K562 (cell line): ENCODE measurements at regions not wholly inside any gene's neighbourhood (a gene's known extent, or its start where the extent isn't known, plus 50 kb on each side); places are given as distances from the start of the nearest gene placed in this dataset.

Experiments
- ATAC-seq: fragments of 200-7000 bp; cut with Tn5 transposase; 3 replicates; pipeline ENCODE4 v1.9.1; 2020; ENCODE audit warnings: moderate library complexity
- BruUV-seq: library from RNA; stranded (reverse); fragments of 400-500 nt; replicated peaks from 2 replicates; lab custom pipeline; 2021; lab: Mats Ljungman, UMichigan
- CTCF ChIA-PET: fragments of 300-600 bp; formaldehyde crosslinking; extraction: SDS; loops from one replicate; lab custom pipeline; 2021; ENCODE audit warnings: low intra/inter-chr PET ratio; lab: Yijun Ruan, JAX
- POLR2A ChIA-PET: fragments of 300-600, 350-650 bp; sonication (Branson Sonifier 250); formaldehyde crosslinking; extraction: SDS; loops from one replicate; lab custom pipeline; 2021; ENCODE audit warnings: antibody characterized with exemption, inconsistent platforms; lab: Yijun Ruan, JAX
- DNase-seq, 4 experiments: peaks; one replicate each; pipeline versions ENCODE4 v3.0.0 to v3.0.0-alpha.2; 2011 to 2018; ENCODE audit warnings: low spot score in 3 of 4, mixed read lengths in 3 of 4; ENCODE audit errors: extremely low read depth in 1 of 4
- FAIRE-seq: peaks from 2 replicates; lab custom pipeline; 2011; peaks lifted over from hg19 to GRCh38; lab: Jason Lieb, UNC
- H2AFZ ChIP-seq: 2 replicates; pipeline ENCODE4 v1.6.0; 2011; ENCODE audit warnings: low read depth, low read length, control low read depth, inconsistent platforms
- H3K27ac ChIP-seq: fragments of 200-600 bp; 3 replicates; pipeline ENCODE4 v1.8.0; 2011; ENCODE audit warnings: low read depth, mild to moderate bottlenecking, control low read depth, inconsistent platforms, low read length, moderate library complexity, mixed read lengths; ENCODE audit errors: extremely low read depth
- H3K27me3 ChIP-seq, 2 experiments: fragments of 300-600 bp in 1 of 2; 2 replicates in 1 of 2; 3 replicates in 1 of 2; pipeline versions ENCODE4 v1.6.0 to v1.8.0; 2011; ENCODE audit warnings: inconsistent platforms in 2 of 2, low read length in 2 of 2, mild to moderate bottlenecking in 1 of 2, mixed read lengths in 1 of 2, moderate library complexity in 1 of 2; ENCODE audit not compliant: control insufficient read depth in 2 of 2, insufficient read depth in 2 of 2
- H3K36me3 ChIP-seq: fragments of 300-600 bp; 3 replicates; pipeline ENCODE4 v1.8.0; 2011; ENCODE audit warnings: mild to moderate bottlenecking, low read length, inconsistent platforms; ENCODE audit not compliant: control insufficient read depth, insufficient read depth
- H3K4me1 ChIP-seq, 2 experiments: fragments of 200-600 bp in 1 of 2; replicated peaks in 1 of 2; 2 replicates in 1 of 2; 3 replicates in 1 of 2; pipeline versions ENCODE4 v1.5.1 to v1.8.0; 2011; ENCODE audit warnings: inconsistent platforms in 2 of 2, low read length in 2 of 2, mild to moderate bottlenecking in 1 of 2, mixed read lengths in 1 of 2, moderate library complexity in 1 of 2; ENCODE audit not compliant: control insufficient read depth in 2 of 2, insufficient read depth in 2 of 2
- H3K4me2 ChIP-seq: 2 replicates; pipeline ENCODE4 v1.6.1; 2011; ENCODE audit warnings: low read length, control low read depth, inconsistent platforms, mixed read lengths; ENCODE audit not compliant: insufficient read depth
- H3K4me3 ChIP-seq: fragments of 200-600 bp; sonication (generic), shearing (Covaris generic); 2 replicates; pipeline ENCODE4 v1.5.1; 2016; ENCODE audit warnings: control low read depth, inconsistent platforms
- H3K79me2 ChIP-seq: fragments of 200-600 bp; 3 replicates; pipeline ENCODE4 v1.8.0; 2011; ENCODE audit warnings: low read length, inconsistent platforms; ENCODE audit not compliant: control insufficient read depth, insufficient read depth
- H3K9ac ChIP-seq, 2 experiments: 2 replicates each; pipeline versions ENCODE4 v1.6.0 to v1.6.1; 2011; ENCODE audit warnings: low read depth in 2 of 2, low read length in 2 of 2, control low read depth in 1 of 2, inconsistent platforms in 1 of 2, mild to moderate bottlenecking in 1 of 2, mixed read lengths in 1 of 2; ENCODE audit not compliant: insufficient read depth in 1 of 2
- H3K9me1 ChIP-seq: one replicate; pipeline ENCODE4 v1.6.0; 2011; ENCODE audit warnings: inconsistent platforms, mild to moderate bottlenecking, low read length, moderate library complexity; ENCODE audit not compliant: control insufficient read depth, insufficient read depth
- H3K9me3 ChIP-seq: replicated peaks from 2 replicates; pipeline ENCODE4 v1.5.1; 2011; ENCODE audit warnings: low read depth, low read length, inconsistent platforms; ENCODE audit not compliant: control insufficient read depth, insufficient read depth
- H4K20me1 ChIP-seq: replicated peaks from 2 replicates; pipeline ENCODE4 v1.6.1; 2011; ENCODE audit warnings: low read length, inconsistent platforms, mixed read lengths; ENCODE audit not compliant: control insufficient read depth, insufficient read depth
- ATF1 ChIP-seq, 2 experiments: fragments of 450-650 bp in 1 of 2; IDR thresholded peaks; 2 replicates each; pipeline ENCODE4 v1.6.1; 2016; ENCODE audit warnings: missing compliant biosample characterization in 1 of 2, missing genetic modification characterization in 1 of 2
- GABPB1 ChIP-seq: sonication (generic); formaldehyde crosslinking; IDR thresholded peaks from 2 replicates; pipeline ENCODE4 v1.8.0; 2022; ENCODE audit warnings: mild to moderate bottlenecking, missing genetic modification reagents
- NCOA2 ChIP-seq, 2 experiments: fragments of 450-650 bp; IDR thresholded peaks; 2 replicates each; pipeline ENCODE4 v1.6.1; 2018; ENCODE audit warnings: mild to moderate bottlenecking in 2 of 2, moderate library complexity in 1 of 2; ENCODE audit not compliant: partially characterized antibody in 2 of 2
- NR2C2 ChIP-seq, 2 experiments: fragments of 200-800 bp in 1 of 2; sonication (Bioruptor generic) in 1 of 2; sonication (generic) in 1 of 2; formaldehyde crosslinking in 1 of 2; IDR thresholded peaks; 2 replicates each; pipeline versions ENCODE4 v1.6.1 to v1.8.0; 2016 to 2022; ENCODE audit warnings: mild to moderate bottlenecking in 1 of 2, missing compliant biosample characterization in 1 of 2, missing genetic modification characterization in 1 of 2, missing genetic modification reagents in 1 of 2
- STAT5A ChIP-seq: IDR thresholded peaks from 2 replicates; pipeline ENCODE4 v1.6.1; 2012; ENCODE audit warnings: low read length, inconsistent platforms, borderline replicate concordance
- ZC3H8 ChIP-seq: fragments of 450-650 bp; IDR thresholded peaks from 2 replicates; pipeline ENCODE4 v1.6.1; 2017
- ZFP1 ChIP-seq: fragments of 450-650 bp; formaldehyde crosslinking; IDR thresholded peaks from 2 replicates; pipeline ENCODE4 v1.4.0; 2020; ENCODE audit warnings: mild to moderate bottlenecking, mixed read lengths
- ZNF121 ChIP-seq: sonication (generic); formaldehyde crosslinking; conservative IDR thresholded peaks from 2 replicates; pipeline ENCODE4 v1.8.0; 2022; ENCODE audit warnings: missing genetic modification reagents
- ZNF445 ChIP-seq: fragments of 250-450 bp; sonication (Bioruptor Pico); IDR thresholded peaks from 2 replicates; pipeline ENCODE4 v1.4.0; 2020; ENCODE audit warnings: low read depth, mild to moderate bottlenecking, moderate library complexity
- ZNF79 ChIP-seq: fragments of 250-450 bp; sonication (Bioruptor Pico); IDR thresholded peaks from 2 replicates; pipeline ENCODE4 v1.4.0; 2020; ENCODE audit warnings: low read depth, mild to moderate bottlenecking, moderate library complexity
- WGBS: fragments of 100-300 bp; shearing (Covaris generic); methylation state at CpG from one replicate; pipeline ENCODE4 v1.1.6; 2016; ENCODE audit warnings: low coverage, mixed read lengths; ENCODE audit not compliant: insufficient coverage; ENCODE audit errors: missing lambda C conversion rate; 5-methylcytosine and 5-hydroxymethylcytosine counted together
- in situ Hi-C: fragments of 300-500 bp; cut with MboI; formaldehyde crosslinking; loops from 4 replicates; pipeline ENCODE4 v1.15.0; 2018; ENCODE audit warnings: inconsistent platforms, mixed read lengths
- intact Hi-C: fragments of 100-400 bp; cut with micrococcal nuclease; formaldehyde crosslinking; loops from 2 replicates; pipeline ENCODE4 v1.14.2; 2022

- Histone ChIP-seq H3K27me3 (peaks cover 6 to 52% of the 10 kb centered on the region in 2 experiments), H4K20me1 (no peaks in the 10 kb centered on the region), H3K4me3 (no peak overlapping the region), H3K36me3 (no peaks in the 10 kb centered on the region), H3K9ac (no peak overlapping the region), H3K27ac (no peak overlapping the region), H3K9me3 (no peaks in the 10 kb centered on the region), H3K4me1 (peaks cover 0 to 2% of the 10 kb centered on the region in 2 experiments; a peak in 3 of 5 replicates), H2AFZ (no peak overlapping the region), H3K4me2 (no peak overlapping the region), H3K79me2 (no peaks in the 10 kb centered on the region), H3K9me1 (no peaks in the 10 kb centered on the region)
- WGBS, result 12% methylated on average over 7 of the region's 7 CpGs
- intact Hi-C loops, result no loop called here
- FAIRE-seq (no peak), ATAC-seq (no peak), DNase-seq (no peak)
- TF ChIP-seq STAT5A (no peak), ZNF79 (CRISPR knock-in tag) (no peak), ZC3H8 (no peak), GABPB1 (CRISPR knock-in tag) (no peak), NCOA2 (IDR thresholded peaks at IDR 0.05; ENCODE audit: partially characterized antibody in 2 of 2) (no peak), ATF1 (CRISPR knock-in tag; IDR thresholded peaks at IDR 0.05) (no peak), ATF1 (tag; IDR thresholded peaks at IDR 0.05) (no peak), ZNF445 (CRISPR knock-in tag) (no peak), ZFP1 (CRISPR knock-in tag) (no peak), ZNF121 (CRISPR knock-in tag) (no peak), NR2C2 (CRISPR knock-in tag; IDR thresholded peaks at IDR 0.05) (no peak), NR2C2 (tag; IDR thresholded peaks at IDR 0.05) (no peak)
- in situ Hi-C loops, result no loop called here
- CTCF ChIA-PET, result interaction anchor here (0.6 kb wide), 1 partner anchor 238 kb away, joined by 5 read pairs; no protein-coding TSS in a partner anchor
- BruUV-seq, result no TSS peak
- POLR2A ChIA-PET, result interaction anchor here (1.7 kb wide), 1 partner anchor 10 kb away, joined by 6 read pairs; no protein-coding TSS in a partner anchor
These were observed 82.8 kb upstream of the TNS3 start for GRCh38 chr7:47664650-47665195.
